Lower leg skin (tissue), 4 donors: ENCODE measurements at regions not wholly inside any gene's neighbourhood (a gene's known extent, or its start where the extent isn't known, plus 50 kb on each side); places are given as distances from the start of the nearest gene placed in this dataset.

Source experiments
- DNase-seq, 2 donors: peaks; one replicate each; pipeline ENCODE4 v3.0.0-alpha.2; 2019; ENCODE audit warnings: low spot score in 2 of 2
- H3K4me3 ChIP-seq: fragments of 200-600 bp; sonication (generic); 2 replicates; pipeline ENCODE4 v1.5.1; 2017; ENCODE audit warnings: mild to moderate bottlenecking, low read depth; ENCODE audit not compliant: poor library complexity, severe bottlenecking
- CTCF ChIP-seq, 3 donors: fragments of 450-650 bp; IDR thresholded peaks; one replicate each; pipeline ENCODE4 v1.5.1; 2016; ENCODE audit warnings: antibody characterized with exemption in 3 of 3, mild to moderate bottlenecking in 3 of 3, moderate library complexity in 2 of 3
- POLR2A ChIP-seq, 2 donors: fragments of 450-650 bp; IDR thresholded peaks; one replicate each; pipeline ENCODE4 v1.6.1; 2016 to 2017; ENCODE audit warnings: antibody characterized with exemption in 2 of 2, mild to moderate bottlenecking in 1 of 2, moderate library complexity in 1 of 2
- WGBS, 2 donors: methylation state at CpG; one replicate each; pipeline ENCODE4 v1.1.5; 2018; 5-methylcytosine and 5-hydroxymethylcytosine counted together
- intact Hi-C: fragments of 100-400 bp; cut with DNase I; formaldehyde crosslinking; loops from one replicate; pipeline ENCODE4 v1.15.0; 2023; ENCODE audit warnings: low total_unique reads

DNA sequence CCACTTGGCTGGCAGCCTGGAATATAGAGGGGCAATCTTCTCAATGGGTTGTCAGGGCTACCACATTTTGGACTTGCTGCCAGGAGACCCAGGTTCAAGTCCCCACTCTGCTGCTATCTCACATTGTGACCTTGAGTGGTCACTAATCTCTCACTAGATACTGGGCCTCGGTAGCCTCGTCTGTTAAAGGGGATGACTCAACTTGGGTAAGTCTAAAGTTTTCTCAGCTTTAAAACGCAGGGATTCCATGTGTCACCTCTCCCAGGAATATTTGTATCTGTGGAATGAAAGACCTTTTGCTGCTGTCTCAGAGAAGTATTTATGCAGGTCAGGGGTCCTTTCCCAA, 86.3 kb downstream of the SEMA4F start:
- DNase-seq = no peak
- TF ChIP-seq CTCF (IDR thresholded peaks at IDR 0.05) (no peak), POLR2A (IDR thresholded peaks at IDR 0.05) (no peak)
- WGBS, 2 donors = 37 to 48% methylated on average over 3 of the region's 3 CpGs
- intact Hi-C loops = no loop called here
- H3K4me3 ChIP-seq = no peak overlapping the region

DNA sequence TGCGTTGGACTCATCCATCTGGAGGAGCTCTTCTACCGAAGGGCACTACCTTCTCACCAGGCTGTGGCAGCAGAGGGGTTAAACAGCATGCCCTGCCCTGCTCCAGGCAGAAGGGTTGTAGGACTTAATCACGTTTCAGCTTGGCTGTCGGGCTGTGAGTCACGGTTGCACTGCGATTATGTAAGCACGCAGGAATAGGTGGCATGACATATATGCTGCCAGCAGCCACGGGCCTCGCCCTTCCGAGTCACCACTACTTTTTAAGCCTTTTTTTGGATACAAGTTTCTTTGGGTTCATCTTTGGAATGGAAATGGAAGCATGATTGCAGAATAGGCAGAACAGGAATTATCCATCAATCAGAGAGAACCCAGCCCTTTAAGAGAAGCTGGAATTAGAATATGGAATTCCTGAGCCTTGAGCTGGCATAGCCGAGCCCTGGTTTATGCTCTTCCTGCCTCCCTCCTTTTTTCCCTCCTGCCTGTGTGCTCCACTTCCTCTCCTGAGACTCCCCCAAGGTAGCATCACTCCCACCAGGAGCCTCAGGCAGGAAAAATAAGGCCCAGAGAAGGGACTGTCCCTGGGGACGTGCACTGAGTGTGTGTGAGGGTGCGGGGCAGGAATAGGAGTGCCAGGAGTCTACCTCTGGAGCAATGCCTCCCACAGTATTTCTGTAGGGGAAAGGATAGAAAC, 86.8 kb downstream of the SEMA4F start:
- WGBS, 2 donors = 18 to 24% methylated on average over 13 of the region's 13 CpGs
- intact Hi-C loops = no loop called here
- peak; percentile 80 to 87 for DNase-seq
- TF ChIP-seq POLR2A (IDR thresholded peaks at IDR 0.05) (no peak), CTCF (IDR thresholded peaks at IDR 0.05) (no peak)
- H3K4me3 ChIP-seq = no peak overlapping the region

DNA sequence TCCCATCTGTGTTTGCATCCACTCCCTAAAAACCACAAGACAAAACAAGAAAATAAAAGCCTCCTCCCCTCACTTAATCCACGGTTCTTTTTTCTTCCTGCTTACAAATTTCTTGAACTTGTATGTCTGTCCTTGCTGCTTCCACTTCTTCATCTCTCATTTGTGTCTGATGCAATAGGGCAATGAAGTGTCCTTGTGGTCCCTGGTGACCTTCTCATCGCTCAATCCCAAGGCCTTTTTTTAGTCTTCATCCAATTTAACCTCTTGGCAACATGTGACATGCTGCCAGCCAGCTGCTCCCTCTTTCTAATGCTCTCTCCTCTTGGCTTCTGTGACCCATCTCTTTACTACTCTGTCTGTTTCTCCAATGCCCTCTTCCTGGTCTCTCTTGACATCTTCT, 87.6 kb downstream of the SEMA4F start:
- intact Hi-C loops = no loop called here
- 31% methylated on average over 2 of the region's 2 CpGs for WGBS, 2 donors
- H3K4me3 ChIP-seq = no peak overlapping the region
- no peak for TF ChIP-seq CTCF (IDR thresholded peaks at IDR 0.05)
- no peak for TF ChIP-seq POLR2A (IDR thresholded peaks at IDR 0.05)
- DNase-seq = no peak

GRCh38 chr2:74742471-74742870, 88.4 kb downstream of the SEMA4F start:
- intact Hi-C loops = no loop called here
- H3K4me3 ChIP-seq = no peak overlapping the region
- TF ChIP-seq POLR2A (IDR thresholded peaks at IDR 0.05) (no peak), CTCF (IDR thresholded peaks at IDR 0.05) (no peak)
- WGBS, 2 donors = 78 to 83% methylated on average over 1 of the region's 1 CpG
- no peak for DNase-seq

DNA sequence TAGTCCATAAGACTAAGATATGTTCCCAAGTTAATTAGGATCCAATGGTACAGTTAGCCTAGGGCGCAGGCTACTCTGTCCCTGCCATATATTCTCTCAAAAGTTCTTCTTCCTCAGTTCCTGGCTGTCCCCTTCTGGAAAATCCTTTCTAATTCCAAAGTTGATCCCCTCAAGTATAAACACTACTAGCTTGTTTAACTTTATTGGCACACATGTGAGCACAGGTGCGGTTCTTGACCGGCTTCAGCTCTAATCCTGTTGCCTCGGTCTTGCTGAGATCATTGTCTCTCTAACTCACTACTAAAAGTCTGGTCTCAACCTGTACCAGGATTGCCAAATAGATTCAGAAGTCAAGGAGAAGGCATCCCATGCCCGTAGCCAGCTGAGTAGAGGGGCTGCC, 89.0 kb downstream of the SEMA4F start:
- intact Hi-C loops = no loop called here
- no peak for DNase-seq
- WGBS, 2 donors = 50 to 64% methylated on average over 5 of the region's 5 CpGs
- no peak overlapping the region for H3K4me3 ChIP-seq
- TF ChIP-seq CTCF (IDR thresholded peaks at IDR 0.05) (no peak), POLR2A (IDR thresholded peaks at IDR 0.05) (no peak)

DNA sequence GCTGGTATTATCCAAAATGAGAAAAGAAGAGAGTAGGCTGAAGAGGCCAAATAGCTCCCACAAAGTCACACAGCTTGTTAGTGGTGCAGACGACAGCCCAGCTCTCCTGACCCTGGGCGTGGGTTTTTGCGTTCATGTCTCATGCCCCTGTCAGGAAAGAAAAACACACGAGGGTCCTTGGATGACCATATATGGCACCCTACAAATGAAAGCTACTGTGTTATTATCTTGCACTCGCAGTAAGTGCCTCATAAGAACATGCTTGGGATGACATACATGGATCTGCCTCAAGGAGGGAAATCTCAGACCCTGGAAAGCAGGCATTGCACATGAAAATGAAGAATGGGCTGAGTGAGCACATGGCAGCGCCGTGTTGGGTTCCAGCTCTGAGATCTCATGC, 89.7 kb downstream of the SEMA4F start:
- 84 to 93% methylated on average over 7 of the region's 7 CpGs for WGBS, 2 donors
- H3K4me3 ChIP-seq = no peak overlapping the region
- intact Hi-C loops = no loop called here
- no peak for DNase-seq
- TF ChIP-seq CTCF (IDR thresholded peaks at IDR 0.05) = no peak
- no peak for TF ChIP-seq POLR2A (IDR thresholded peaks at IDR 0.05)
